ENCODE measurements at regions not wholly inside any gene's neighbourhood (a gene's known extent, or its start where the extent isn't known, plus 50 kb on each side); places are given as distances from the start of the nearest gene placed in this dataset.

DNA sequence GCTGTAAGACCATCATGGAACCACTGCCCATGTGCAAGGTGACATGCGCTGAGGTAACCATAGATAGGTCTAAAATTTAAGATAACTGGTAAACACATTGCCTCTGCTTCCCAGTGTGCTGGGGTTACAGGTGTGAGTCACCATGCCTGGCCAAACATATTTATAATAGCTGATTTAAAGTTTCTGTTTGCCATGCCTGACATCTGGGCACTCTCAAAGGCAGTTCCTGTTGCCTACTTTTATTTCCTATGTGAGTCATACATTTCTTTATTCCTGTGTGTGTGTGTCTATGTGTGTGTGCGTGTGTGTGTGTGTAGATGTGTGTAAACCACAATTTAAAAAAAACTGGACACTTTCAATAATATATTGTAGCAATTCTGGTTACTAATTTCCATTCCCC is 415.2 kb upstream of the NETO1 start:
- DNase-seq (ENCODE audit: low spot score in 2 of 2, unreplicated experiment in 2 of 2) = no peak
- Mint-ChIP-seq H3K36me3 (no peaks in the 10 kb centered on the region), H3K4me1 (no peaks in the 10 kb centered on the region), H3K4me3 (no peak overlapping the region), H3K9me3 (no peaks in the 10 kb centered on the region), H3K27ac (no peak overlapping the region), H3K27me3 (ENCODE audit: low read depth) (no peaks in the 10 kb centered on the region)
- TF ChIP-seq, protein P1, sequence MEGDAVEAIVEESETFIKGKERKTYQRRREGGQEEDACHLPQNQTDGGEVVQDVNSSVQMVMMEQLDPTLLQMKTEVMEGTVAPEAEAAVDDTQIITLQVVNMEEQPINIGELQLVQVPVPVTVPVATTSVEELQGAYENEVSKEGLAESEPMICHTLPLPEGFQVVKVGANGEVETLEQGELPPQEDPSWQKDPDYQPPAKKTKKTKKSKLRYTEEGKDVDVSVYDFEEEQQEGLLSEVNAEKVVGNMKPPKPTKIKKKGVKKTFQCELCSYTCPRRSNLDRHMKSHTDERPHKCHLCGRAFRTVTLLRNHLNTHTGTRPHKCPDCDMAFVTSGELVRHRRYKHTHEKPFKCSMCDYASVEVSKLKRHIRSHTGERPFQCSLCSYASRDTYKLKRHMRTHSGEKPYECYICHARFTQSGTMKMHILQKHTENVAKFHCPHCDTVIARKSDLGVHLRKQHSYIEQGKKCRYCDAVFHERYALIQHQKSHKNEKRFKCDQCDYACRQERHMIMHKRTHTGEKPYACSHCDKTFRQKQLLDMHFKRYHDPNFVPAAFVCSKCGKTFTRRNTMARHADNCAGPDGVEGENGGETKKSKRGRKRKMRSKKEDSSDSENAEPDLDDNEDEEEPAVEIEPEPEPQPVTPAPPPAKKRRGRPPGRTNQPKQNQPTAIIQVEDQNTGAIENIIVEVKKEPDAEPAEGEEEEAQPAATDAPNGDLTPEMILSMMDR (IDR thresholded peaks at IDR 0.05; ENCODE audit: unreplicated experiment) = no peak

DNA sequence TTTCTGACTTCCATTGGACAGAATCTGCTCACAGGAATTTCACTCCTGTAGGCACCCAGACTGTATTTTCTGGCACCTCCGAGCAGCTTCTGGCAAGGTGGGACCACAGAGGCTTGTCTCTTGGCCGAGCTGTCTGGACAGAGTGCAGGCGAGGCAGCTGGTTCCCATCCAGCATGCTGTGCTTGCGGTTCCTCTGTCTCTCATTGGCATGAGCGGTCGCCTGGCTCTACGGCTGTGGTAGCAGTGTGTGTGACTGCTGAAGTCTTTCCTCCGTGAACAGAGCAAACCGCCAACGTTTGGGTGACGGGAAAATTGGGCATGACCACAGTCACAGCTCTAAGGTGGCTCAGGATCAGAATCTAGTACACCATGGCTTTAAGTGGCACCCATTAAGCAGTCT is 411.7 kb upstream of the NETO1 start:
- Mint-ChIP-seq H3K27ac (no peak overlapping the region), H3K27me3 (ENCODE audit: low read depth) (no peaks in the 10 kb centered on the region), H3K4me1 (no peaks in the 10 kb centered on the region), H3K4me3 (no peak overlapping the region), H3K36me3 (no peaks in the 10 kb centered on the region), H3K9me3 (no peaks in the 10 kb centered on the region)
- TF ChIP-seq, protein P1 (IDR thresholded peaks at IDR 0.05; ENCODE audit: unreplicated experiment) = no peak
- no peak for DNase-seq (ENCODE audit: low spot score in 2 of 2, unreplicated experiment in 2 of 2)

DNA sequence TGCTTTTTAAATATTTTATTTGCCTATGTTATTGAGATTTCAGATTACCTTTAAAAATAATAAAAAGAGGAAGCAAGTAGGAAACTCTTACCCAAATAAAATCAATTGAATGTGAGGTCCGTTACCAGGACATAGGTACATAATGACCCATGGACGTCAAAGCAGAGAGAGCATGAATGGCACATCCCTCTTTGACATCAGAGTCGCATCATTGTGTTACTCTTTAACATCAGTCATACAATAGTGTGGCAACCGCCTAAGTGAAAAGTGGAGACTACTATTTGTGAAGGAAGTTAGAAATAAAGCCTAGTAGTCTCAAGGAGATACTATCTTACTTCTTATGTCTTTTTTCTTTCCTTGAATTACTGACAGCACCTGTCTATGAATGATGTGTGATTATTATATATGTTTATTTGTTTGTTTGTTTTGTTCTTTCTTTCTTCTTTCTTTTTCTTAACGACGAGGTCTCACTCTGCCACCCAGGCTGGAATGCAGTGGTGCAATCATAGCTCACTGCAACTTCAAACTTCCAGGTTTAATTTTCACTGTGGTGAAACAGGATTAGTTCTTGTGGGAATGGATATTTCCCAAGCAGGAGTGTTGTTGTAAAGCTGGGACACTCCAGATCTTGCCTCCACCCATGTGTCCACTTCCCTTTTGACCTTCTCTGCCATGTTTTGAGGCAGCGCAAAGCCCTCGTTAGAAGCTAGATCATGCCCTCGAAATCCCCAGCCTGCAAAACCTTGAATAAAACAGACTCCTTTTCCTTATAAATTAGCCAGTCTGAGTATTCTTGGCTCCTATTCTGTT is 407.2 kb upstream of the NETO1 start:
- H3K27me3 Mint-ChIP-seq (ENCODE audit: low read depth) = no peaks in the 10 kb centered on the region
- H3K4me3 Mint-ChIP-seq = no peak overlapping the region
- no peaks in the 10 kb centered on the region for H3K4me1 Mint-ChIP-seq
- DNase-seq (ENCODE audit: low spot score in 2 of 2, unreplicated experiment in 2 of 2) = no peak
- TF ChIP-seq, protein P1 (IDR thresholded peaks at IDR 0.05; ENCODE audit: unreplicated experiment) = no peak
- no peaks in the 10 kb centered on the region for H3K36me3 Mint-ChIP-seq
- no peak overlapping the region for H3K27ac Mint-ChIP-seq
- no peaks in the 10 kb centered on the region for H3K9me3 Mint-ChIP-seq

DNA sequence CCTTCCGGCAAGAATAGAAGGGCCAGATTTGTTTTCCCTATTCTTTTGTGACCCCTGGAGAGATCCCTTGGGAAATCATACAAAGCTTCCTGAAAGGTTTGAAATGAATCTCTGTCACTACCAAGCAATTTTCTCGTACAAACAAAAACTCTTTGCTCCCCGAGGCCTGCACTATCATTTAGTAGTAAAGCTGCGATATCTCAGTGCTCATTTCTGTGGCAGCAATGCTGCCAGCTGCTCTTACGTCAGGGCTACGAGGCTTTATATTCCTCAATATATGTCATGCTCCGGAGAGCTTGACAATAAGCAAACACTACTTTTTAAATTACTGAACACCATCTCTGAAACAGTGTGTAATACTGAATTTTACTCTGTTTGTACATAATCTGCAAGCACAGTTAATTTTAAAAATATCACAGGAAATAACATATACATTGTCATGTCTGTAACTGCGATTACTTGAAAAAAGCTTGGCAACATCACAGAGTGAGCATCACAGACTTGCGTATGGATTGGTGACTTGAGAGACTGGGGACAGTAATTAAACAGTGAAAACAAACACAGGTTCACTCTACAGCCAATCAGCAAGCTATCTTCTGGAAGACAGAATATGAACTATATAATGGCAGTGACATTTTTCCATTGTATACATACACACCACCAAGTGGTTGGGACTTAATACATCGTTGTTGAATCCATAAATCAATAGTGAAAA is 403.3 kb upstream of the NETO1 start:
- Mint-ChIP-seq H3K36me3 (no peaks in the 10 kb centered on the region), H3K9me3 (no peaks in the 10 kb centered on the region), H3K27me3 (ENCODE audit: low read depth) (no peaks in the 10 kb centered on the region), H3K4me1 (no peaks in the 10 kb centered on the region), H3K27ac (no peak overlapping the region), H3K4me3 (no peak overlapping the region)
- TF ChIP-seq, protein P1 (IDR thresholded peaks at IDR 0.05; ENCODE audit: unreplicated experiment) = no peak
- no peak for DNase-seq (ENCODE audit: low spot score in 2 of 2, unreplicated experiment in 2 of 2)

DNA sequence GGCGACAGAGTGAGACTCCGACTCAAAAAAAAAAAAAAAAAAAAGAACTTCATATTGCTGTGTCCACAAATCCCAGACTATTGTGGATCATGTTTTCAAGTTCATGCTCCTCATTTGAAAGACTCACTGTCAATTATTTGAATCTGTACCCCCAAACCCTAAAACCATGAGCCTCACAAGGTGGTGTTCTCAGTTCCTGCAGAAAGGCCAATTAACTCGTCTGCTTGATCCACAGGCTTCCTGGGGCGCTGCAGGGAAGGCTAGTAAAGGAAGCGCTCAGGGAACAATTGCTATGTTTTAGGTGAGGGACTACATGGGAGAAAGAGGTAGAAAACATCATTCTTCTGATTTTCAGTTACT is 396.8 kb upstream of the NETO1 start:
- no peaks in the 10 kb centered on the region for H3K4me1 Mint-ChIP-seq
- H3K27ac Mint-ChIP-seq = no peak overlapping the region
- H3K4me3 Mint-ChIP-seq = no peak overlapping the region
- no peaks in the 10 kb centered on the region for H3K27me3 Mint-ChIP-seq (ENCODE audit: low read depth)
- no peaks in the 10 kb centered on the region for H3K36me3 Mint-ChIP-seq
- TF ChIP-seq, protein P1 (IDR thresholded peaks at IDR 0.05; ENCODE audit: unreplicated experiment) = no peak
- DNase-seq (ENCODE audit: low spot score in 2 of 2, unreplicated experiment in 2 of 2) = no peak
- H3K9me3 Mint-ChIP-seq = no peaks in the 10 kb centered on the region
